ENCODE measurements at regions not wholly inside any gene's neighbourhood (a gene's known extent, or its start where the extent isn't known, plus 50 kb on each side); places are given as distances from the start of the nearest gene placed in this dataset.

DNA sequence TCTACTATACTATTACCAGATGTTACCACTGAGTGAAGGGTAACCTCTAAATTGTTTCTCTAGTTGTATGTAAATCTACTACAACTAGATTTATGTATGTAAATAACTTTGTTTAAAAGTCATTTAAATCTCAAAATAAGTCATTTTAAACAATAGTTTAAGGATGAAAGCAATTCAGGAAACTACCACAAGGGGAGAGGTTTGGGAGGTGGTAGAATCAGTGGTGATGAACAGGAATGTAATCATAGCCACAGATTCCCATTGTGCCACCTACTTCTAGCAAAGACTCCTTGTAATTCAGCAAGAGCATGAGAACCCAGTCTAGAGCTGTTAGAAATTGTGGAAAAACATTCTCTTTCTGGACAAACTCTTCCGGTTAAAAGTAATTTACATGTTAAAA is 234.6 kb downstream of the SLC7A11 start:
- ATAC-seq (no peak), DNase-seq (ENCODE audit: low read depth, low spot score) (no peak)
- no peak for TF ChIP-seq SIN3A (IDR thresholded peaks at IDR 0.05; ENCODE audit: borderline replicate concordance, insufficient read depth, low read depth, low read length)
- no peak for TF ChIP-seq REST (IDR thresholded peaks at IDR 0.05; ENCODE audit: insufficient read depth in 1 of 2, low read depth in 2 of 2, low read length in 1 of 2)
- TF ChIP-seq TCF7L2 (IDR thresholded peaks at IDR 0.05; ENCODE audit: low read depth, low read length): no peak
- TF ChIP-seq POLR2AphosphoS5 (IDR thresholded peaks at IDR 0.05; ENCODE audit: low read depth, low read length): no peak
- TF ChIP-seq CTCF (IDR thresholded peaks at IDR 0.05): no peak; the same call in 1 of the 2 replicates
- Histone ChIP-seq H3K36me3 (ENCODE audit: control insufficient read depth, insufficient read depth, low read length) (no peaks in the 10 kb centered on the region), H3K4me3 (ENCODE audit: low read depth in 2 of 2, low read length in 2 of 2) (no peak overlapping the region), H3K9me3 (ENCODE audit: control insufficient read depth, insufficient read depth, low read depth, low read length) (no peaks in the 10 kb centered on the region), H3K4me1 (ENCODE audit: control insufficient read depth, insufficient read depth, low read length) (no peaks in the 10 kb centered on the region), H3K27ac (ENCODE audit: low read length) (no peak overlapping the region), H3K27me3 (ENCODE audit: control insufficient read depth, insufficient read depth, low read length) (no peaks in the 10 kb centered on the region)
- POLR2A ChIA-PET: no interaction called here
- intact Hi-C loops (cut with micrococcal nuclease; ENCODE audit: unreplicated experiment): no loop called here
- in situ Hi-C loops (cut with HindIII; ENCODE audit: low pct_unique_long_range_greater_than_20kb, low sequenced_read_pairs): no loop called here
- no TSS peak for BruUV-seq (replicated peaks)
- CTCF ChIA-PET: no interaction called here

DNA sequence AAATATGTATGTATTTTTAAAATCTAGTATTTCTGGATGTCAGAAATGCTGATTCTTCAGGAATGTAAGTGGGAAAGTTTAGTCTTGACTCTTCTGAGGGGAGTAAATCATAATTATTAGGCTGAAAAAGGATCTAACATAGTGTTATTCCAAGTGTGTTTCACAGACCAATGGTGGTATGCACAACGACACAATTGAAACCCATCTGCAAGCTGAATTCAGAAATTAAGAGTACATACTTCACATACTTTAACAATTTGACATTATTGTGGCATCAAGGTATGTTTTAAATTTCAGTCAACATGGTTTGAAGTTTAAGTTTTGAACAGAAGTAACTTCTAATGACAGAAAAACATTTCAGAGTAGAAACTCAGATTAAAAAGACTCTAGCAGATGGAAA is 236.7 kb downstream of the SLC7A11 start:
- POLR2A ChIA-PET: no interaction called here
- DNase-seq (ENCODE audit: low read depth, low spot score) (no peak), ATAC-seq (no peak)
- intact Hi-C loops (cut with micrococcal nuclease; ENCODE audit: unreplicated experiment) (no loop called here), in situ Hi-C loops (cut with HindIII; ENCODE audit: low pct_unique_long_range_greater_than_20kb, low sequenced_read_pairs) (no loop called here)
- TF ChIP-seq CTCF (IDR thresholded peaks at IDR 0.05) (no peak), REST (IDR thresholded peaks at IDR 0.05; ENCODE audit: insufficient read depth in 1 of 2, low read depth in 2 of 2, low read length in 1 of 2) (no peak), TCF7L2 (IDR thresholded peaks at IDR 0.05; ENCODE audit: low read depth, low read length) (no peak), SIN3A (IDR thresholded peaks at IDR 0.05; ENCODE audit: borderline replicate concordance, insufficient read depth, low read depth, low read length) (no peak), POLR2AphosphoS5 (IDR thresholded peaks at IDR 0.05; ENCODE audit: low read depth, low read length) (no peak)
- CTCF ChIA-PET: no interaction called here
- Histone ChIP-seq H3K4me1 (ENCODE audit: control insufficient read depth, insufficient read depth, low read length) (no peaks in the 10 kb centered on the region), H3K36me3 (ENCODE audit: control insufficient read depth, insufficient read depth, low read length) (no peaks in the 10 kb centered on the region), H3K27me3 (ENCODE audit: control insufficient read depth, insufficient read depth, low read length) (no peaks in the 10 kb centered on the region), H3K27ac (ENCODE audit: low read length) (no peak overlapping the region), H3K9me3 (ENCODE audit: control insufficient read depth, insufficient read depth, low read depth, low read length) (no peaks in the 10 kb centered on the region), H3K4me3 (ENCODE audit: low read depth in 2 of 2, low read length in 2 of 2) (no peak overlapping the region)
- no TSS peak for BruUV-seq (replicated peaks)

Measured in Panc1 (cell line).